ENCODE measurements at regions not wholly inside any gene's neighbourhood (a gene's known extent, or its start where the extent isn't known, plus 50 kb on each side); places are given as distances from the start of the nearest gene placed in this dataset.

GRCh38 chr9:84393266-84393950 is 52.9 kb upstream of the SLC28A3 start:
- DNase-seq, result no peak

GRCh38 chr9:84394036-84394435 is 53.5 kb upstream of the SLC28A3 start:
- no peak for DNase-seq

DNA sequence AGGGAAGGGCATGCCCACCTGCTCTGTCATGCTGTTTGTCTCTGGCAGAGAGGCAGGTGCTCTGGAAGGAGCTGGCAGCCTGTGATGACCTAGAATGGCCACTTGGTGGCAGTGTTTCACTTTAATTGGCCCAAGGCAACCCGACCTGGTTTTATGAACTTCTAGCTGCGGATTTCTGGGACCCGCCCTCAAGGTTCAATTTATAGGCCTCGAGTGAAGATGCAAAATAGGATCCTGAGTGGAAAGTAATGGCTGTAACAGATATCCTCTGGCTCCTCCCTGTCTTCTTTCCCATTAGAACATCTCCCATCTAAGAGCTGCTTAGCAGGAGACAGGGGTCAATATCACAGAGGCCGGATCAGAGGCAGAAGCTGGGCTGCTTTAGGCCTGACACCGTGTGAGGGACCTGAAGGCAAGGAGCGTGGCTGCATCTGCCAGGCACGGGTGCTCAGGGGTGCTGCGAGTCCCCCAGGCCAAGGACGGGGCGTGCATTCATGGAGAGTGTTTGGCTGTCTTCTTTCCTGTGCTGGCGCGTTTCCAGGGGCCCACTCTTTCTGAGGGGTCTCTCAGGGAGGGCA is 56.7 kb upstream of the SLC28A3 start:
- no peak for DNase-seq

DNA sequence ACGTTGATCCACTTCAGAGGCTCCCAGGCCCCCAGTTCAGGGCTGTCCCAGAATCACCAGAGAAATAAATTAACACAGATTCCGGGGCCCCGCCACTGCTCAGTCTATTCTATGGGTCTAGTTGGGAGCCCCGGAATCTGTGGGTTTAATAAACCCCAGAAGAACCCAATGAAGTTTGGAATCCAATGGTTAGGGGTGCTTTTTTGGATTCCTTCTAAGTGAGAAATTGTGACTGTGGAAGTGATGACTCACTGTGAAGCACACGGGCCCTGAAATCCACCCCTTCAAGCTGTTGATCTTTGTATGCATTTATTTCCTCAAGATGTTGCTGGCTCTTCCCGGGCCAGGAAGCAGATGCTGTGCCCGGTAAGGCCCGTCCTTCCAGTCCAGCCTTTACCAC is 57.3 kb upstream of the SLC28A3 start:
- DNase-seq, result no peak

- DNase-seq, result no peak
Observed at GRCh38 chr9:84402517-84402916, 62.0 kb upstream of the SLC28A3 start.

DNA sequence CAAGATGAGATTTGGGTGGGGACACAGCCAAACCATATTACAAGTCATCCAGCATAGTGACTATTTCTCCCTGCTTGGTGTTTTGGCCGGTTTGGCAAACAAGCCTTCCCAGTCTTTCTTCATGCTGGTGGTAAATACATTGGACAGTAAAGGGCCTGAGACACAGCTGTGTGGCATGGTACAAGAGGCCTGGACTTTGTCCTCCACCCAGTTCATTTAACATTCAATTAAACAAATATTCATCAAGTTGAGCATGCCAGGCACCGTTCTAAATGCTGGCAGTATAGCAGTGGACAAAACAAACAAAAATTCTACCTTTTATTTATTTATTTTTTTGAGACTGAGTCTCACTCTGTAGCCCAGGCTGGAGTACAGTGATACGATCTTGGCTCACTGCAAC is 62.7 kb upstream of the SLC28A3 start:
- DNase-seq, result no peak

DNA sequence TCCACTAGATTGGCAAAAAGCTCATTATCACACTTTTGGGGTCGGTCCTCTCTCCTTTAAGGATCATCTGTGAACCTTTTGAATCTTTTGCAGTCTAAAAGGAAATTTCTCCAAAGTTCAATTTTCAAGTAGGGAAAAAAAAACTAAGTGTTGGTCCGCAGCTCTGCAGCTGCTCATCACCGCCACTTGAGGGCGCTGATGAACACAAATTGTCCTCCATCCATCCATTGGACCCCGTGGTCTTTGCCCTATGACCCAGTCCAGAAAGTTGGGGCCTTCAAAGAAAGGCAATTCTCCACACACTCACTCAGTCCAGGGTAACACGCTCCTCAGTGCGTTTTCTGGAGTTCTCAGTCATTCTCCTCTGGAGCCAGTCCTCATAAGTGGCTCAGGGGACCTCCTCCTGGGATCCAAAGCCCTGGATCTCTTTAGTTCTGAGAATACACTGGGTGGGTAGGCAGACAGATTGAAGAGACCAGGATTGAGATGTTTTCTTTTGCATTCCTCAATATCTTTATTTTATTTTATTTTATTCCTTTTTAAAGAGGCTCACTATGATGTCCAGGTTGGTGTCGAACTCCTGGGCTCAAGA is 63.6 kb upstream of the SLC28A3 start:
- peak; percentile 12 for DNase-seq

DNA sequence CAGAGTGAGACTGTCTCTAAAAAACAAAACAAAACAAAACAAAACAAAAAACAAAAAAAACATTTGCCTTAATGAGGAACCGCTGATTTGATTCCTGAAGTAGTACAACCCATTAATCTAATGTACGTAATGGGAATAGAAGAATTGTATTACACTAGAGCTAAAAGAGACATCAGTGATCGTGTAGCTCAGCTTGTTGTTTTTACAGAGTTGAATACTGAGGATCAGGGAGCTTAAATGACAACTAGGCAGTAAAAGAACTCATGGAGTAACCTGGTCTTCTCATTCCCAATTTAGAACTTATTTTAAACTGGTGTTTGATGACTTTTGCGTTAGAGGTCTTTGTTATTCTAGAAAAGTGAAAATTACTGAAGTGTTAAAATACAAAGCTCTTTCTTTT is 65.1 kb upstream of the SLC28A3 start:
- DNase-seq, result no peak

GRCh38 chr9:84408416-84408815 is 67.9 kb upstream of the SLC28A3 start:
- DNase-seq, result no peak

DNA sequence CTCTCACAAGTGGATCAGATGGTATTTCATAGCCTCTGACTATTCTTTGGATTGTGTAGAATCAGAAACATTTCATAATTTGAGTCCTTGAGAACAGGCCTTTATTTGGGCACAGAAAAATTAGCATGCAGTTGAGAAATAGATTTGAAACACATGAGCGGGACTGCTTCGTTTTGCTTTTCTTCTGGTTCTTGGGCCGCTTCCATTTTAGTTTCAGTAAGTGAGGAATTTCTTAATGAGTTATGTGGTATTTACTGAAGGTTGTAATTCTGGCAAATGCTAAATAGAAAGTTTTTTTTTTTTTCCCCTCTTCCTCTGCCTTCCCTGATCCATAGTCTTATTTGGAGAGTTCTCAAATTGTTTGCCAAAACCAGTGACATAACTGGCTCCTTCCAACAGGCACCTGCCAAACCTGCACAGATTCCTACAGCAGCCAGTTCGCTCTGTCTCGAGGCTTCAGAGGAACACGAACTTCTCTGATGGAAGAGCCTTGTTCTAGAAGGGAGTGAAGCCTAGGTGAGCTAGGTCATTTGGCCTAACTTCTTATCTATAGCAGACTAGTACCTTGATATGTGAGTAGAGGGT is 71.2 kb upstream of the SLC28A3 start:
- no peak for DNase-seq

DNA sequence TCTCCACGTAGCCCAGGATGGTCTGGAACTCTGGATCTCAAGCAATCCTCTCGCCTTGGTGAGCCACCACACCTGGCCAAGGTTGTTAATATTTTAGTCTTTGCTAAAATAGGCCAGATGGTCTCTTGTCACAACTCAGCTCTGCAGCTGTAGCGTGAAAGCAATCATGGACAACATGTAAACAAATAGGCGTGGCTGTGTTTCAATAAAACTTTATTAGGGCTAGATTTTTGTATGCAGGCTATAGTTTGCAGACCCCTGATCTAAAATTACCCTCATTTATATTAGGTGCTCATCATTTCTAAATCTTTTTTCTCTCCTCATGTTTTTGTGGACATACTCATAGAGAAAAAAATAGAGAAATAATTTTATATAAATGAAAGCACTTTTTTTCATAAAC is 72.1 kb upstream of the SLC28A3 start:
- no peak for DNase-seq

DNA sequence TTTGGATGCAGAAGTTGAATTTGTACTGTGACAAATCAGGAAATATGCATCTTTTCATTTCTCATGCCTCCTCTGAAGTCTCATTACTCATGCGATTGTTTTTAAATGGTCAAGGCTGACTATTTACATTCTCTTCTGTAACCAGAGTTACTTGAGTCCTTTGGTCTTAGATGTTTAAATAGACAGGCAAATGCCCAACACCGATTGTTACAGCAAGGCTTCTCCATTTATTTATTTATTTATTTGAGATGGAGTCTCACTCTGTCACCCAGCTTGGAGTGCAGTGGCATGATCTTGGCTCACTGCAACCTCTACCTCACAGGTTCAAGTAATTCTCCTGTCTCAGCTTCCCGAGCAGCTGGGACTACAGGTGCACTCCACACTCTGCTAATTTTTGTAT is 72.7 kb upstream of the SLC28A3 start:
- DNase-seq, result no peak

- no peak for DNase-seq
Observed at GRCh38 chr9:84419031-84419602, 78.6 kb upstream of the SLC28A3 start.

DNA sequence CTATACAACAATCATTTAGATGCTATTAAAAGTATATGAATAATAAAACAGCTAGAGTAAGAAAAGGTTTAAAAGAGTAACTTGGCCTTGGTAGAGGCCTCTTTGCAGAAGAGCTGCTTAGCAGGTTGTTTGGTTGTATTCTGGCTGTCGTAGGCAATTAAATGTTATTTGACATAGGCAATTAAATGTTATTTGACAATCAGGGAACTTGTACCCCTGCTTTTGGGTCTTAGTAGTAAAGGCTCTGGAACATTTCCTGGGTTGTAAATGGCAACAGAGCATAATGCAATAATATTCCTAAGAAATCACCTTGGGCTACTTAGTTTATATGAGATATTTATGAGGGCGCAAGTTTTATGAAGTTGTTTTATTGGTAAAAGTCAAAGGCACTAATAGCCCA is 84.4 kb upstream of the SLC28A3 start:
- DNase-seq, result no peak

DNA sequence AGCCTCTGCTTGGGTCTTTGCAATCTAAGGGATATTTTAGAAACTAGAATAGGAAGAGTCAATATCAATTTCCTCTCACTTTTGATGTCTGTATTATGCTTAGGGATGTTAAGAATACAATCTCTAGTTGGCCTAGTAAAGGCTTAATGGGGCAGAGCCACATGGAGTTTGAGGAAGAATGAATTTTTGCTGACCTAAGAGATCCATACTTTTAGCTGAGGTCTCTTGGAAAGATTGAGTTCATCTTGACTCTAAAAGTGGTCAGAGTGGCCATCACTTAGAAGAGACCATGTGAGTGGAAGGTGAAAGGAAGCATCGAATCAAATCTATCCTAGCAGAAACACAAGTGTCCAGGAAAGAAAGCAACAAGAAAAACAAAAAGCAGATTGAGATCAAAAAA is 92.2 kb upstream of the SLC28A3 start:
- DNase-seq, result no peak

GRCh38 chr9:84435902-84436301 is 95.3 kb upstream of the SLC28A3 start:
- no peak for DNase-seq

- DNase-seq, result no peak
Observed at GRCh38 chr9:84436386-84437109, 96.0 kb upstream of the SLC28A3 start.

DNA sequence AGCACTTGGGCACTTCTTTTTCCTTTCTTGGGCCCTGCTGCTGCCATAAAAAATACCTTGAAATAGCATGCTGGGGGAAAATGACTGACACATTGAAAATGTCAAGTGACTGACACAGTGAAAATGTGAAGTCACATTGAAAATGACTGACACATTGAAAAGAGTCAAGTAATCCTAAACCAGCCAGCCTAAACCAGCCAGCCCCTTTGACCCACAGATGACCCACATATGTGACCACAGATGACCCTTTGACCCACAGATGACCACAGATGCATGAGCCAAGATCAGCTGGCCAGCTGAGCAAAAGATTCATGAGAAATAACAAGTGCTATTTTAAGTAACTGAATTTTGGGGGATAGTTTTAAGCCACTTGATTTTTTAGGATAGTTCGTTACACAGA is 97.8 kb upstream of the SLC28A3 start:
- DNase-seq, result no peak

GRCh38 chr9:84439250-84439649 is 98.7 kb upstream of the SLC28A3 start:
- DNase-seq, result no peak

GRCh38 chr9:84442712-84443111 is 102.2 kb upstream of the SLC28A3 start:
- DNase-seq, result no peak

DNA sequence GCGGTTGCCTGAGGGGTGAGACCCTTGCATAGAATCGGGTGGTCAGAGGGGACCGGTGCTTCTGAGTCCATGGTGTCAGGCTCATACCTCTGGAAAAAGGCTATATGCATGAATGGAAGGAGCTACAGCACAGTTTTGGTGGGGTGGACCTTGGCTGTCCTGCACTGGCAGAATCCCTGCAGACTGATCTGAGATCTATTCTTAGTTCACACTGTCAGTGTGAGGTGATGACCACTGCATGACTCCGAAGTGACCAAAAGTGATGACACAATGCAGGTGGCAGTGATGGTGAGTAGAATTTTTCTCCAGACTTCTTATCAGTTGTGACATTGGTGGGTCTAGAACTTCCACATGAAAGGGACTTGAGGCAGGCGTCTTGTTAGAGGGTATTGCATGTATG is 105.2 kb upstream of the SLC28A3 start:
- no peak for DNase-seq

DNA sequence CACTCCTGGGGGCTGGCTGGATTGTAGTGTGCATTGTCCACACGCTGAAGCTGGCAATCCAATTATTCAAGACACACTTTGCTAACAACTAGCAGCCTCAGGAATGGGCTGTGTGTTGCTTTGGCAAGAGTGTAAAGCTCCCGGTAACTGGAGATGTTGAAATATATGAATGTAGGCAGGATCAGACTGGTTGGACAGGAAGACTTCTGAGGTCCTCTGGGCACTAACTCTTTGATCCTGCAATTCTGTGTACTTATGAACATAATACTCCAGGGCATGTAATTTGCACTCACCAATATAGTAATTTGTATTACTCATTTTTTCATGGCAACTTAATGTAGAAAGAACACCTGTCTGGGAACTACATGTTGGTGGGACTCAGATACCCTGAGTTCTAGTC is 106.7 kb upstream of the SLC28A3 start:
- DNase-seq, result no peak

DNA sequence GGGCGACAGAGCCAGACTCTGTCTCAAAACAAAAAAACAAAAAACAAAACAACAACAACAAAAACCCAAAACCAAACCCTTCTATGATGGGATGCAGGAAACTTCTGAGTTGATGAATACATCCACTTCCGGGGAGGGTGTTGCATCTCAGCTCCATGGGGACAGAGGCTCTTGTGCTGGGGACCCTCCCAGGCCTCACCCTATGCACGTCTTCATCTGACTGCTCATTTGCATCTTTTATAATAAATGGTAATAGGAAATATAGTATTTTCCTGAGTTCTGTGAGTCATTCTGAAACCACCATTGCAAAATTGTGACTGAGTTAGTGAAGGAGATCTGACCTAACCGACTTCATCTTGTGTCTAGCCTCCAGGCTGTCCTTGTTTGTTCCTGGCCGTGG is 109.5 kb upstream of the SLC28A3 start:
- no peak for DNase-seq

Data from NCI-H1048 (cell line).